Stimulated activated CD4-positive, alpha-beta T cell treated with anti-CD3 and anti-CD28 coated beads, Interleukin-12 subunit alpha, Interleukin-12 subunit beta, amount 100 ng/mL, for 24 hours (primary cell): ENCODE measurements at regions not wholly inside any gene's neighbourhood (a gene's known extent, or its start where the extent isn't known, plus 50 kb on each side); places are given as distances from the start of the nearest gene placed in this dataset.

Experiments
- DNase-seq, 2 experiments: peaks; one replicate each; pipeline ENCODE4 v3.0.0-alpha.2; 2020; ENCODE audit warnings: low read depth in 2 of 2

GRCh38 chr14:31943861-31944255, 133.2 kb upstream of the ARHGAP5 start:
- DNase-seq, result no peak

DNA sequence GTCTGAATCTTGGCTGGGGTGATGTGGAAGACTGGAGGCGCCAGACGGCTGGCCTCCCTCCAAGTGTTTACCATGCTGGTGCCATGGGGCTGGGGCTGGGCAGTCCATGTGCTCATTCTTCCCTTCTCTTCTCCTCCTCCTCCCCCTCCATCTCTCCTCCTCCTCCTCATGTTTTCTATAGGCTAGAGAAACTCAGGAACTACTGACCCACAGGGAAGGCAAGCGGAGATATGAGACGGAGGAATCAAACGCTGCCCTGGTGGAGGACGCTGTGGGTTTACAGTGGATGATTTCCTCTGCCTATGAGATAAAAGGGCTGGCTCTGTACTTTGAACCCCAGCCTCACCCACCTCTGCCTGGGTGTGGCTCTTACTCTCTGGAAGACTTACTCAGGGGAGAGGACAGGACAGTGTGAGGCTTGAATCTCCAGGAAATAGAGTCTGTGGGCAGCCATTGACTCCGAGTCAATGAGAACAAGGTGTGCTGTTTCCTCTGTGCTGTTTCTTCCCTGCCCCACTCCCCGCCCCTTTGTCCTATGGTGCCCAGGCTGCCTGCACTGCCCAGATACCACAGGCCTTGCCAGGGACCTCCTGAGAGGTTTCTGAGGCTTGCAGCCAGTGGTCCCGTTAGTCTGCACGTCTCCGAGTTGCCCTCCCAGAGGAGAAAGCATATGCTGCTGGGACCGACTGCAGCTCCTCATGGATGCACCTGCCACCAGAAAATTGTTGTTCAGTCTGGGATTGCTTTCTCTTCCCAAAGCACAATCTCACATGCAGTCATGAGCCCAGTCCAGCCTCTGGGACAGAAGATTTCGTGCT, 132.6 kb upstream of the ARHGAP5 start:
- no peak for DNase-seq

DNA sequence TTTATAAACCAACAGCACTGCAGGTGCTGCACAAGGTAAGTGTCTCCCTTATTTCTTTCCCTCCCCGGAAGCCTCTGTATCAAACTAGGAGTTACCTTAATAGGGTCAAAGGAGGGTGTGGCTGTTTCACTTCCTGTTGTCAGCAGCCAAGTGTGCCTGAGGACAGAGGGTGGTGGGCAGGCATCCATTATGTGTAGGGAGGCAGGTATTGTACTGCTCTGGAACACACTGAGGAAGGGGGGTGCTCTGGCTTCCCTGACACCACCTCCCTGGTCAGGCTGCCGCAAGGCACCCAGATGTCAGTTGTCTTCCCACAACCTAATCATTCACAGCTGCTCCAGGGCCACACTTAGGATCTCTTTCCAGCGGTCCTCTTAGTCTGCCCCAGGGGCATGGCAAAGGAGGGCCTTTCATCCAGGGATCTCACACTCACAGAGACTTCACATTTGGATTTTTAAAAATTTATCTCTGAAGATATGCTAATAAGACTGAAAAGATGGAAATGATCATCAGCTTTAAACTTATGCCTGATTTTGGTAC, 132.0 kb upstream of the ARHGAP5 start:
- DNase-seq, result no peak

DNA sequence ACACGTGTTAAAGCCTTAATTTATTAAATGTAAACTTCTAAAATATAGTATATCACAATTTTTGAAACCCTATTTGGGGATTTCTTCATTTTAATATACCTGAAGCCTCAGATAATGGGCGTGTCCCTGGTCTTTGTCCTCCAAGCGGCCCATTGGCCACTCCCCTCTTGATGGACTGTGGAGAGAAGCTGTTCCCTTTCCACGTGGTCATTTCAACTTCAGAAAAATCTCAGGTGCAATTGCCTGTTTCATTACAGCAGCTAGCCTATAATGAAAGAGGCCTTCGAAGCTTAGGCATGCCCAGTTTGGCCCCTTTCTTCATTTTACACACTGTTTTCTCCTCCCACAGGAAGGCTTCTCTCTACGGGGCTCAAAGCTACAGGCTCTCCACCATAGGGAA, 131.4 kb upstream of the ARHGAP5 start:
- DNase-seq, result no peak

DNA sequence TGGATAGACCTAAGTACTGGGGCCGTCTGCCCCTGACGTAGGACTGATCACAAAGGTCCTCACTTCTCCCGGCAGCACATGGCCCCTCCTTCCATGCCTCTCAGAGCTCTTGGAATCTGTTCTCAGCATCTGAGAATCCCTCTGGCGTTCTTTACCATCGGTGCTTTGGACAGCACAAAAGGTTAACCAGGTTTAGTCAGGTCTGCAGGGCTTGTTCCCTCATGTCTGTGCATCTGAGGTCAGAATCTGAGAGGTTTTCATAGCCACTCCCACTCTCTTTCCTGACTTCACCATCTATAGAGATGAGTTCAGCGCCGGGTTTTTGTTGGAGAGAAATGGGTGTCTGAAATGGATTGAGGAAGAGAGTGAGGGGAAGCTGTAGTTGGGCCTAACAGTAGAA, 130.0 kb upstream of the ARHGAP5 start:
- DNase-seq, result no peak

DNA sequence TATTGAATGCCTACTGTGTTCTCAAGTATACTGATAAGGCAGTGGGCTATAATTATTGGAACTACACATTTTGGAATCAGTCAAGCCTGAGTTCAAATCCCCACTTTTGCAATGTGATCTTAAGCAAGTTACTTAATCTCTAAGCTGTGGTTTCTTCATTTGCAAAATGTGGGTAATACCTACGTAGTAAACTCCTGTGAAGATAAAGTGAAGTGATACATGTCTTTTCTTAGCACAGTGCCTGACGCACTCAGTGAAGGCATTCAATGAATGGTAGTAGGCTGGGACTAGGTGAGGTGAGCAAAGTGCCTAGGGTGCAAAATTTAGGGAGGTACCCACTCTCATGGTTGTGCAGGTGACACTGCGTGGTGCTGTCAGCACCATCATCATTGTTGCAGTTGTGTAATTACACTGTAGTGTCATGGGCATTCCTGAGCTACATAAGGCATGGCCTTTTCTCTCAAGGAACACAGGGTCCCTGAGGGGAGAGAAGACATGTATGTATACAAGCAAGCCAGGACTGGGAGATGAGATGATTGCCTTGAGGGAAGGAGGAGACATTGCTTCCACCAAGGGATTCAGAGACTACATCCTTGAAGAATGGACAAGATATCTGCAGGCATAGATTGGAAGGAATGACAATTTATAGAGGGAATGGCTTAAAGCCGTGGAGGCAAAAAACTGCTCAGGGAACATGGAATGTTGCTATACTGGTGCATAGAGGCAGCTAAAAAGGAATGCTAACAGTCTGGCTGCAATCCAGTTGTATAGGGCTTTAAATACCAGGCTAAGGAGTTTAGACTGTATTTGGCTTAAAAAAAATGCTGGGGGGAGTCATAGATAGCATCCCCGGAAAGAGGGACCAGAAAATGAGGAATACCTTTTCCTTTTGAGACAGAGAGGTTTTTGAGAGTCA, 129.2 kb upstream of the ARHGAP5 start:
- DNase-seq, result no peak

GRCh38 chr14:31949709-31950108, 127.4 kb upstream of the ARHGAP5 start:
- DNase-seq, result no peak

DNA sequence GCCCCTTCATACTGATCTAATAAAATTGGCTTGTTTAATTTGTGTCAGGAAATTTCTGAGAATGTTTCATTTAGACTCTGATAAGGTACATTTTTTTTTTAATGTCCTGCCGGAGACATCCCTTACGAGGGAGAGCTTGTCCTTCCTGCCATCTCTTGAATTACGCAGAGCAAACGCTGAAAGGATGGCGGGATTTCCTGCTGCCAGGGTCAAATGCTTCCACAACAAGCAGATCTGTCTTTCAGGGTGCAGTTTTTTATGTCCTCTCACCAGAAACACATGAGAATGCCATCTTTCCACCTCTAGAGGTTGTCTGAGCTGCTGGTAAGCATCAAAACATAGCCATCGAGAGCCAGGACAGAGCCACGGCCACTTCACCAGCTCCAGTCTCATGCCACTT, 126.8 kb upstream of the ARHGAP5 start:
- DNase-seq, result no peak

DNA sequence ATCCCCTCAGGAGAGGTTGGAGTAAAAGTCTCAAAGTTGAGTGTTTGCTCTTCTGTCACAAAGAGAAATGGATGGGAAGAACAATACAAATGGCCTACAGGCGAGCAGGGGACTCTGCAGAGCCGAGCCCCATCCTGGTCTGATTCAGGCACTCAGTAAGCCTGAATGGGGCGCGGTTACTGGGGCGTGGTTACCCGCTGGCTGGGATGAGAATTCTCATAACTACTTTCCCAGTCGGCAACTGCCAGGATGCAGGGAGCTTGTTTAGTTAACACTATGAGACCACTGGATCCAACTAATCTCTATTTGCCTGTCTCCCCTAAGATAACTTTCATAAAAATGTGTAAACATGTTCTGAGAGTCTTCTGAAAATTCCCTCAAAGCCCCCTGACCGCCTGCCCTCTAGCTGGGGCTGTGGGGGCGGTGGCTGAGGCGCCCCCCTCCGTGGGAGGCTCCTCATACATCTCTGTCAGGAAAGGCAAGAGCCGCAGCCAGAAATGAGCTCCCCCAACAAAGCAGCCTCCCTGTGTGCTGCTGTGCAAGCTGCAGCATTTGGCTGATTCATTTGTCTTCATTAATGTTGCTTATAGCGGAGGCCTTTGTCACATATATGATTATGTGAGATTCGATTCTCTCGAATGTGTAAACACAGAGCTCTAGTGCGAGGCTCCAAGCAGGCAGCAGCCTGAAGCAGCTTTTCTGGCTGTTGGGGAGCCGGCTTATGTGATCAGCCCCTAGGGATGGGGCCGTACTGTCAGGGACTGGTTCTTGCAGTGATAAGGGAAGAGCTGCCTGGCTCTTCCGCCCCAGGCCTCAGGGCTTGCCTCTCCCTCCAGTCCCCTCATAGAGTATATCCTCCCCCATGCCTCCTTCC, 126.1 kb upstream of the ARHGAP5 start:
- DNase-seq, result no peak

- no peak for DNase-seq
These were observed 125.5 kb upstream of the ARHGAP5 start for GRCh38 chr14:31951638-31951964.

DNA sequence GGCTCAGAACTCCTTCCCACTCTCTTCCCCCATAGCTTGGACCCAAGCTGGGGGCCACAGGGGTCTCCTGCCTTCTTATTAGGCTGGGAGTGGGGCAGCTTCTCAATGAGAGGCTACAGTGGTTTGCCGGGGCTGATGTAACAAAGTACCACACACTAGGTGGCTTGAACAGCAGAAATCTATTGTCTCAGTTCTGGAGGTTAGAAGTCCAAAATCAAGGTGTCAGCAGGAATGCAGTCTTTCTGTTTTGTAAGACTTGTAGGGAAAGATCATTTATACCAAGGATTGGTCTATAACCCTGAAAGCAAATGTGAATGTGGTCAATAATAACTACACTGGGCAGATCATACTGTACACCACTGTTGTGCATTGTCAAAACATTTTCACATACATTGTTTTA, 124.5 kb upstream of the ARHGAP5 start:
- DNase-seq, result no peak

DNA sequence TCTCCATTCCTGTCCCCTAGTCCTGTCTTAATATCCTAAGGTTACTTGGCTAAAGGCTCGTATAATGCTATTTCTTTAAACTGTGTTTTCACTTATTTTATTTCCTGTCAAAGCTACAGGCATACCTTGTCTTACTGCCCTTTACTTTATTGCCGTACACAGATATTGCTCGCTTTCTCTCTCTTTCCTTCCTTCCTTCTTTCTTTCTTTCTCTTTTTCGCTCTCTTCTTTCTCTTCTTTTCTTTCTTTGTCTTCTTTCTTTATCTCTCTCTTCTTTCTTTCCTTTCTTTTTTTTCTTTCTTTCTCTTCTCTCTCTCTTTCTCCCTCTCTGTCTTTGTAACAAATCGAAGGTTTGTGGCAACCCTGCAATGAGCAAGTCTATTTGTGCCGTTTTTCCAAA, 123.9 kb upstream of the ARHGAP5 start:
- DNase-seq, result no peak

- DNase-seq, result no peak
These were observed 122.1 kb upstream of the ARHGAP5 start for GRCh38 chr14:31954991-31955390.

GRCh38 chr14:31955936-31956579, 121.0 kb upstream of the ARHGAP5 start:
- DNase-seq, result no peak

DNA sequence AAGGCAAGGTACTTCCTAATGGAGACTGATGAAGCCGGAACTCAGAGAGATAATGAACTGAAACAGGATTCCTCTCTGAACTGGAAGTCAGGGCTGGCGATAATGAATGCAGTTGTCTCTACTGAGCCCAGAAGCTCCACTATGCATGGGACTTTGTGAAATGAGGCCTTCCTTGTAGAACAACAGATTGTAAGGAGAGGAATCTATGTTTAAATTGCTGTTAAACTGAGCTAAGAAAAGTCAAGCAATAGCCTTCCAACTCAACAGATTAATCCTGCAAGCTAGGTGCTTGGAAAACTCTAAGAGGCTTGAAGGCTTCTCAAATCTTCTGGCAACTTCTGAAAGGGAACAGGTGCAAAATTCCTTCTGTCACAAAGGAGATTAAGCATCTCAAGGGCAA, 119.5 kb upstream of the ARHGAP5 start:
- no peak for DNase-seq

GRCh38 chr14:31960039-31960438, 117.1 kb upstream of the ARHGAP5 start:
- DNase-seq, result no peak

- DNase-seq, result no peak
These were observed 115.2 kb upstream of the ARHGAP5 start for GRCh38 chr14:31961896-31962295.

GRCh38 chr14:31962920-31963319, 114.2 kb upstream of the ARHGAP5 start:
- DNase-seq, result no peak

DNA sequence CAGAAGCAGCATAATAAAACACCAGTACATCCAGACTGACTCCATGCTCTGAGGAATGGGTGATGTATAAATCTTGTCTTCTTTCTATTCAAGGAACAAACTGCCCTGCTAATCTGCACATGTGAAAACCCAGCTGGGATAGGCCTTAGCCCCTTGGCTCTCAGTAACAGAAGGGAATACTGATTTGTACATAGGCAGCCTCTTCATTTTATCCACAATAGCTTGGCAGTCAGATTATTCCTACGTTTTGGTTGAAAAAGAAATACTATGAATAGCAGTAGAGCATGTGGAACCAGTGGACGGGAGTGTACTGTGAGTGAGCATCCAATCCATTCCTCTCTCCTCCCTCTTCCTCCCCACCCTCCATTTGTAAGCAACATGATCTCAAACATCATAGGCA, 113.5 kb upstream of the ARHGAP5 start:
- no peak for DNase-seq

- no peak for DNase-seq
These were observed 112.6 kb upstream of the ARHGAP5 start for GRCh38 chr14:31964490-31964889.

GRCh38 chr14:31965071-31965734, 111.9 kb upstream of the ARHGAP5 start:
- no peak for DNase-seq
